ENCODE measurements at regions not wholly inside any gene's neighbourhood (a gene's known extent, or its start where the extent isn't known, plus 50 kb on each side); places are given as distances from the start of the nearest gene placed in this dataset.

DNA sequence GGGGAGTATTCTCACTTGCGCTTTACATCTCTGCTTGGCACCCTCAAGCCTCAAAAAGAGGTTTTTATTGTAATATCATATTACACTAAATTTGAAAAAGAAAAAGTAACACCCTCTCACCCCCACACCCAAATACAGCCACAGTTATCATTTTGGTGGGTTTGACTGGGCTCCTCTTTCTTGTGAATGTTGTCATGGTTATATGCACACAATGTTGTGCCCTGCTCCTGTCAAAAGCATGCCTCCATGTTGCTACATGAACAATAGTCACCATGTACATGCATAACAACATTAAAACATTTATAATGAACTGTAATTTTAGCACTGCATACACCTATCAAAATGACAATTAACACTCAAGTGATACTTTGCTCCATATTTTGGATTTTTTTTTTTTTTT is 100.2 kb downstream of the BCL2L11 start:
- TF ChIP-seq, protein P1, sequence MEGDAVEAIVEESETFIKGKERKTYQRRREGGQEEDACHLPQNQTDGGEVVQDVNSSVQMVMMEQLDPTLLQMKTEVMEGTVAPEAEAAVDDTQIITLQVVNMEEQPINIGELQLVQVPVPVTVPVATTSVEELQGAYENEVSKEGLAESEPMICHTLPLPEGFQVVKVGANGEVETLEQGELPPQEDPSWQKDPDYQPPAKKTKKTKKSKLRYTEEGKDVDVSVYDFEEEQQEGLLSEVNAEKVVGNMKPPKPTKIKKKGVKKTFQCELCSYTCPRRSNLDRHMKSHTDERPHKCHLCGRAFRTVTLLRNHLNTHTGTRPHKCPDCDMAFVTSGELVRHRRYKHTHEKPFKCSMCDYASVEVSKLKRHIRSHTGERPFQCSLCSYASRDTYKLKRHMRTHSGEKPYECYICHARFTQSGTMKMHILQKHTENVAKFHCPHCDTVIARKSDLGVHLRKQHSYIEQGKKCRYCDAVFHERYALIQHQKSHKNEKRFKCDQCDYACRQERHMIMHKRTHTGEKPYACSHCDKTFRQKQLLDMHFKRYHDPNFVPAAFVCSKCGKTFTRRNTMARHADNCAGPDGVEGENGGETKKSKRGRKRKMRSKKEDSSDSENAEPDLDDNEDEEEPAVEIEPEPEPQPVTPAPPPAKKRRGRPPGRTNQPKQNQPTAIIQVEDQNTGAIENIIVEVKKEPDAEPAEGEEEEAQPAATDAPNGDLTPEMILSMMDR (conservative IDR thresholded peaks at IDR 0.05; ENCODE audit: low read length): no peak
- no peak for TF ChIP-seq EZH2phosphoT487 (IDR thresholded peaks at IDR 0.05; ENCODE audit: borderline replicate concordance, low read depth, low read length)
